ENCODE measurements at regions not wholly inside any gene's neighbourhood (a gene's known extent, or its start where the extent isn't known, plus 50 kb on each side); places are given as distances from the start of the nearest gene placed in this dataset.

GRCh38 chr6:99143108-99143861 lies 195.5 kb upstream of the FBXL4 start:
- TF ChIP-seq CTCF (conservative IDR thresholded peaks at IDR 0.05; ENCODE audit: low read depth, low read length) (no peak), EZH2 (IDR thresholded peaks at IDR 0.05; ENCODE audit: borderline replicate concordance, low read depth, low read length, poor library complexity, severe bottlenecking) (no peak)

Measured in A673 (cell line).